Endothelial cell of umbilical vein (primary cell): ENCODE measurements at regions not wholly inside any gene's neighbourhood (a gene's known extent, or its start where the extent isn't known, plus 50 kb on each side); places are given as distances from the start of the nearest gene placed in this dataset.

Experiments
- BruUV-seq: library from RNA; stranded (reverse); fragments of 400-500 nt; replicated peaks from 2 replicates; lab custom pipeline; 2021; lab: Mats Ljungman, UMichigan
- CTCF ChIA-PET: fragments of 300-600, 350-600 bp; sonication (Branson Sonifier 250); formaldehyde crosslinking; loops from one replicate; lab custom pipeline; 2021; ENCODE audit warnings: antibody characterized with exemption, inconsistent platforms; lab: Charles Lee
- POLR2A ChIA-PET: fragments of 300-600, 350-600 bp; sonication (Branson Sonifier 250); formaldehyde crosslinking; loops from one replicate; lab custom pipeline; 2021; ENCODE audit warnings: antibody characterized with exemption, inconsistent platforms; lab: Charles Lee
- DNase-seq: peaks from one replicate; pipeline ENCODE4 v3.0.0-alpha.2; 2011; ENCODE audit warnings: low read depth, low spot score
- FAIRE-seq: peaks from 2 replicates; lab custom pipeline; 2011; peaks lifted over from hg19 to GRCh38; lab: Jason Lieb, UNC
- H2AFZ ChIP-seq: 2 replicates; pipeline ENCODE4 v1.6.0; 2012; ENCODE audit warnings: low read depth, low read length, control low read depth, inconsistent platforms
- H3K27ac ChIP-seq: 2 replicates; pipeline ENCODE4 v1.5.1; 2011; ENCODE audit warnings: low read depth, mild to moderate bottlenecking, control low read depth, low read length, moderate library complexity; ENCODE audit not compliant: insufficient read depth
- H3K27me3 ChIP-seq, 2 experiments: 2 replicates each; pipeline versions ENCODE4 v1.6.0 to v1.6.1; 2011; ENCODE audit warnings: low read length in 2 of 2, mixed read lengths in 1 of 2; ENCODE audit not compliant: control insufficient read depth in 2 of 2, insufficient read depth in 2 of 2
- H3K36me3 ChIP-seq, 2 experiments: 2 replicates in 1 of 2; 3 replicates in 1 of 2; pipeline ENCODE4 v1.5.1; 2011; ENCODE audit warnings: low read length in 2 of 2, mild to moderate bottlenecking in 1 of 2, moderate library complexity in 1 of 2; ENCODE audit not compliant: control insufficient read depth in 2 of 2, insufficient read depth in 2 of 2; ENCODE audit errors: extremely low read depth in 1 of 2
- H3K4me1 ChIP-seq: 3 replicates; pipeline ENCODE4 v1.5.1; 2011; ENCODE audit warnings: mild to moderate bottlenecking, low read length; ENCODE audit not compliant: control insufficient read depth, insufficient read depth; ENCODE audit errors: extremely low read depth
- H3K4me2 ChIP-seq: 2 replicates; pipeline ENCODE4 v1.6.1; 2011; ENCODE audit warnings: low read length, control low read depth, mixed read lengths; ENCODE audit not compliant: insufficient read depth
- H3K4me3 ChIP-seq, 3 experiments: fragments of 200-600 bp in 1 of 3; sonication (generic), shearing (Covaris generic) in 1 of 3; replicated peaks in 1 of 3; 2 replicates each; pipeline ENCODE4 v1.5.1; 2011 to 2016; ENCODE audit warnings: control low read depth in 3 of 3, low read length in 3 of 3, mild to moderate bottlenecking in 2 of 3, inconsistent platforms in 1 of 3, low read depth in 1 of 3, moderate library complexity in 1 of 3; ENCODE audit not compliant: insufficient read depth in 1 of 3
- H3K79me2 ChIP-seq: 2 replicates; pipeline ENCODE4 v1.6.0; 2012; ENCODE audit warnings: low read length, inconsistent platforms; ENCODE audit not compliant: control insufficient read depth, insufficient read depth
- H3K9ac ChIP-seq: replicated peaks from 2 replicates; pipeline ENCODE3; 2011; ENCODE audit warnings: low read length, control low read depth; ENCODE audit not compliant: insufficient read depth; ENCODE audit errors: extremely low read depth
- H3K9me1 ChIP-seq: replicated peaks from 3 replicates; pipeline ENCODE4 v1.6.0; 2011; ENCODE audit warnings: mild to moderate bottlenecking, low read length; ENCODE audit not compliant: control insufficient read depth, insufficient read depth; ENCODE audit errors: extremely low read depth
- H3K9me3 ChIP-seq: replicated peaks from 2 replicates; pipeline ENCODE4 v1.5.1; 2012; ENCODE audit warnings: low read length, inconsistent platforms; ENCODE audit not compliant: control insufficient read depth, insufficient read depth
- H4K20me1 ChIP-seq: replicated peaks from 2 replicates; pipeline ENCODE3; 2011; ENCODE audit warnings: mild to moderate bottlenecking, low read length; ENCODE audit not compliant: control insufficient read depth, insufficient read depth; ENCODE audit errors: extremely low read depth
- EZH2 ChIP-seq: IDR thresholded peaks from 2 replicates; pipeline ENCODE4 v1.6.1; 2012; ENCODE audit warnings: borderline replicate concordance, low read depth, mild to moderate bottlenecking, moderate library complexity, low read length, inconsistent platforms; ENCODE audit not compliant: severe bottlenecking
- FOS ChIP-seq: IDR thresholded peaks from 2 replicates; pipeline ENCODE4 v1.6.1; 2011; ENCODE audit warnings: mild to moderate bottlenecking, low read length, moderate library complexity, borderline replicate concordance; ENCODE audit not compliant: insufficient read depth
- GATA2 ChIP-seq: IDR thresholded peaks from 2 replicates; pipeline ENCODE4 v1.7.0; 2011; ENCODE audit warnings: low read depth, mild to moderate bottlenecking, moderate library complexity, mixed read lengths, low read length; ENCODE audit not compliant: insufficient read length, insufficient read depth
- JUN ChIP-seq: IDR thresholded peaks from 2 replicates; pipeline ENCODE4 v1.6.1; 2011; ENCODE audit warnings: borderline replicate concordance, low read depth; ENCODE audit not compliant: insufficient read length, insufficient read depth
- MYC ChIP-seq: IDR thresholded peaks from one replicate; pipeline ENCODE4 v1.6.1; 2011; ENCODE audit warnings: mild to moderate bottlenecking, low read depth, low read length
- POLR2A ChIP-seq: IDR thresholded peaks from 2 replicates; pipeline ENCODE4 v1.6.1; 2012; ENCODE audit warnings: low read depth, mild to moderate bottlenecking, control low read depth, low read length
- POLR2AphosphoS5 ChIP-seq: IDR thresholded peaks from 2 replicates; pipeline ENCODE4 v1.6.1; 2012; ENCODE audit warnings: low read depth, mild to moderate bottlenecking, control low read depth, low read length, moderate library complexity; ENCODE audit not compliant: insufficient read depth
- dilution Hi-C: fragments of 300-500 bp; cut with MboI; formaldehyde crosslinking; loops from one replicate; pipeline ENCODE4 v1.15.0; 2019; ENCODE audit warnings: low sequenced_read_pairs; ENCODE audit not compliant: extremely low pct_ligation_motif_present
- intact Hi-C: fragments of 100-400 bp; cut with micrococcal nuclease; formaldehyde crosslinking; loops from one replicate; pipeline ENCODE4 v1.10.0; 2022
- TF ChIP-seq, protein P1 (sequence below), 2 donors: IDR thresholded peaks; 1 replicate in 1 of 2; 2 replicates in 1 of 2; pipeline ENCODE4 v1.5.1; 2011; ENCODE audit warnings: low read length in 2 of 2, mild to moderate bottlenecking in 2 of 2, moderate library complexity in 2 of 2, control low read depth in 1 of 2, inconsistent platforms in 1 of 2, low read depth in 1 of 2; ENCODE audit not compliant: insufficient read depth in 1 of 2; ENCODE audit errors: extremely low read depth in 1 of 2
- TF ChIP-seq, protein P2 (sequence below): IDR thresholded peaks from 2 replicates; pipeline ENCODE4 v1.6.1; 2011; ENCODE audit not compliant: insufficient read depth, insufficient read length

DNA sequence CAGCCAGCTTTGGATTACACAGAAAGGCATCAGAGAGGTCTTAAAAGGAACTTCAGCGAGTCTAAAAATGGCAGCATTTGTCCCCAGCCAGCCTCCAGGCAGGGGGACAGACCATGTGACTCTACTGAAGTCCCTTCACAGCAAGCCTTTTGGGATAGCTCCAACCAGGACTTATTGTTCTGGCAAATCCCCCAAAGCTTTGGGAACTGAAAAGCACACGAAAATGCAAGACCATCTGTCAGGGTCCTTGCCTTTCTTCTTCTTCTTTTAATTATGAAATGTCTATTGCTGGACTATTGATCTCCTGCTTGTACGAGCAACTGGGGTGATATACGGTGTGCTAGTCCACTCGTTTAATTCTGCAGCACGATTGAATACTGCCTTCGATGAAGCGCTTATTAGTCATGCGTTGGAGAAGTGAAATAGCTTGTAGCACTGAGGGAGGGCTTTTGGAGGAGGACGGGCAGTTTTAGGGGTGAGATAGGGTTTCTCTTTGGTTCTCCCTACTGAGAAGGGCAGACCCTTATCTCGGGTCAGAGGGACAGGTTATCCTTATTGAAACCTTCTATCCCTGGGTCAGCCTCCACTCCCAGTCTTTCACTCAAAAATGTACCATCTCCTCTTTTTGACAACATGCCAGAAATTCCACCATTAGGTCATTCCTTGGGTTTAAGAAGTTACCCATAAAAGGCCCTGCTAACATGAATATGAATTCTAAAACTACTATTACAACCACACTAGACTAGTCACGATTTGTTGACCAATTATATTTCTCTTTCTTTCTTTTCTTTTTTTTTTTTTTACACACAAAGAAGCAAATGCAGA lies 416.4 kb downstream of the MIAT start:
- H3K9me1 ChIP-seq = no peaks in the 10 kb centered on the region
- H3K4me2 ChIP-seq = no peak overlapping the region
- ChIA-PET CTCF (no interaction called here), POLR2A (no interaction called here)
- no peak overlapping the region for H3K9ac ChIP-seq
- BruUV-seq = no TSS peak
- H3K27ac ChIP-seq = no peak overlapping the region
- H3K4me3 ChIP-seq = no peak overlapping the region
- FAIRE-seq (no peak), DNase-seq (no peak)
- intact Hi-C loops = no loop called here
- no peaks in the 10 kb centered on the region for H3K36me3 ChIP-seq
- peaks cover 1 to 7% of the 10 kb centered on the region in 2 experiments for H3K27me3 ChIP-seq
- dilution Hi-C loops = no loop called here
- no peaks in the 10 kb centered on the region for H3K9me3 ChIP-seq
- no peak overlapping the region for H2AFZ ChIP-seq
- H3K4me1 ChIP-seq = no peaks in the 10 kb centered on the region
- no peaks in the 10 kb centered on the region for H3K79me2 ChIP-seq
- no peaks in the 10 kb centered on the region for H4K20me1 ChIP-seq
- TF ChIP-seq JUN (no peak), POLR2A (no peak), EZH2 (no peak), MYC (no peak), GATA2 (no peak), FOS (no peak), POLR2AphosphoS5 (no peak)
- TF ChIP-seq, protein P1, sequence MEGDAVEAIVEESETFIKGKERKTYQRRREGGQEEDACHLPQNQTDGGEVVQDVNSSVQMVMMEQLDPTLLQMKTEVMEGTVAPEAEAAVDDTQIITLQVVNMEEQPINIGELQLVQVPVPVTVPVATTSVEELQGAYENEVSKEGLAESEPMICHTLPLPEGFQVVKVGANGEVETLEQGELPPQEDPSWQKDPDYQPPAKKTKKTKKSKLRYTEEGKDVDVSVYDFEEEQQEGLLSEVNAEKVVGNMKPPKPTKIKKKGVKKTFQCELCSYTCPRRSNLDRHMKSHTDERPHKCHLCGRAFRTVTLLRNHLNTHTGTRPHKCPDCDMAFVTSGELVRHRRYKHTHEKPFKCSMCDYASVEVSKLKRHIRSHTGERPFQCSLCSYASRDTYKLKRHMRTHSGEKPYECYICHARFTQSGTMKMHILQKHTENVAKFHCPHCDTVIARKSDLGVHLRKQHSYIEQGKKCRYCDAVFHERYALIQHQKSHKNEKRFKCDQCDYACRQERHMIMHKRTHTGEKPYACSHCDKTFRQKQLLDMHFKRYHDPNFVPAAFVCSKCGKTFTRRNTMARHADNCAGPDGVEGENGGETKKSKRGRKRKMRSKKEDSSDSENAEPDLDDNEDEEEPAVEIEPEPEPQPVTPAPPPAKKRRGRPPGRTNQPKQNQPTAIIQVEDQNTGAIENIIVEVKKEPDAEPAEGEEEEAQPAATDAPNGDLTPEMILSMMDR (IDR thresholded peaks at IDR 0.05; ENCODE audit: extremely low read depth in 1 of 2, insufficient read depth in 1 of 2, low read depth in 1 of 2, low read length in 2 of 2) = no peak
- TF ChIP-seq, protein P2, sequence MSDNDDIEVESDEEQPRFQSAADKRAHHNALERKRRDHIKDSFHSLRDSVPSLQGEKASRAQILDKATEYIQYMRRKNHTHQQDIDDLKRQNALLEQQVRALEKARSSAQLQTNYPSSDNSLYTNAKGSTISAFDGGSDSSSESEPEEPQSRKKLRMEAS = no peak
